Stomach (tissue), 8 donors: ENCODE measurements at regions not wholly inside any gene's neighbourhood (a gene's known extent, or its start where the extent isn't known, plus 50 kb on each side); places are given as distances from the start of the nearest gene placed in this dataset.

ENCODE experiments used
- DNase-seq, 2 donors: peaks; one replicate each; pipeline versions ENCODE4 v3.0.0 to v3.0.0-alpha.2; 2013 to 2019
- H3K27ac ChIP-seq, 5 donors: fragments of 200-600 bp in 4 of 5; sonication (generic) in 4 of 5; one replicate each; pipeline ENCODE4 v1.5.1; 2013 to 2019; ENCODE audit warnings: mild to moderate bottlenecking in 1 of 5, moderate library complexity in 1 of 5
- H3K27me3 ChIP-seq, 3 donors: fragments of 200-600 bp; sonication (generic); one replicate each; pipeline ENCODE4 v1.5.1; 2017 to 2019; ENCODE audit warnings: mixed run types in 1 of 3
- H3K36me3 ChIP-seq, 4 donors: fragments of 200-600 bp; sonication (generic); 1 replicate in 3 of 4; 2 replicates in 1 of 4; pipeline ENCODE4 v1.5.1; 2016 to 2019
- H3K4me1 ChIP-seq, 4 donors: fragments of 200-600 bp; sonication (generic); one replicate each; pipeline ENCODE4 v1.5.1; 2016 to 2019
- H3K4me3 ChIP-seq, 4 donors: fragments of 200-600 bp; sonication (generic) in 3 of 4; one replicate each; pipeline ENCODE4 v1.5.1; 2016 to 2019; ENCODE audit warnings: mild to moderate bottlenecking in 1 of 4
- H3K9me3 ChIP-seq, 4 donors: fragments of 200-600 bp; sonication (generic); one replicate each; pipeline ENCODE4 v1.5.1; 2016 to 2019
- CTCF ChIP-seq, 7 experiments: fragments of 450-650 bp in 4 of 7; fragments of 200-600 bp in 3 of 7; sonication (generic) in 3 of 7; IDR thresholded peaks; one replicate each; pipeline ENCODE4 v1.5.1; 2016 to 2019; ENCODE audit warnings: antibody characterized with exemption in 7 of 7, control low read depth in 2 of 7, mild to moderate bottlenecking in 1 of 7
- EP300 ChIP-seq: sonication (generic); formaldehyde crosslinking; IDR thresholded peaks from one replicate; pipeline ENCODE4 v1.6.1; 2017; ENCODE audit warnings: antibody characterized with exemption
- POLR2A ChIP-seq, 4 donors: fragments of 450-650 bp; IDR thresholded peaks; one replicate each; pipeline ENCODE4 v1.6.1; 2016; ENCODE audit warnings: antibody characterized with exemption in 4 of 4, control low read depth in 2 of 4, mild to moderate bottlenecking in 1 of 4, moderate library complexity in 1 of 4
- POLR2AphosphoS5 ChIP-seq, 3 donors: sonication (generic); formaldehyde crosslinking; IDR thresholded peaks; one replicate each; pipeline ENCODE4 v1.6.1; 2016; ENCODE audit warnings: antibody characterized with exemption in 3 of 3
- WGBS, 5 donors: extraction: QIAGEN DNeasy Blood & Tissue Kit in 3 of 5; methylation state at CpG; one replicate each; pipeline versions ENCODE4 v1.1.5 to v1.1.7; 2013 to 2018; 5-methylcytosine and 5-hydroxymethylcytosine counted together
- intact Hi-C: fragments of 100-400 bp; cut with DNase I; formaldehyde crosslinking; loops from one replicate; pipeline ENCODE4 v1.15.1; 2023; ENCODE audit warnings: low total_unique reads
- donor health status: healthy with polysubstance abuse.
- donor health status: Bipolar disorder and iron deficiency.
- donor health status: healthy.

- no peaks in the 10 kb centered on the region for H3K36me3 ChIP-seq
- intact Hi-C loops: no loop called here
- H3K9me3 ChIP-seq: peaks cover 0 to 18% (median 15%) of the 10 kb centered on the region in 4 donors
- no peak for TF ChIP-seq POLR2AphosphoS5 (IDR thresholded peaks at IDR 0.05)
- no peak for TF ChIP-seq EP300
- TF ChIP-seq POLR2A (IDR thresholded peaks at IDR 0.05): no peak
- TF ChIP-seq CTCF (IDR thresholded peaks at IDR 0.05): no peak
- no peak for DNase-seq
- no peak overlapping the region for H3K4me3 ChIP-seq
- no peaks in the 10 kb centered on the region for H3K4me1 ChIP-seq
- H3K27ac ChIP-seq: no peak overlapping the region
- H3K27me3 ChIP-seq: peaks cover 0 to 17% (median 0%) of the 10 kb centered on the region in 3 donors
- 85 to 90% (median 88%) methylated on average over 5 of the region's 5 CpGs for WGBS, 5 donors
These were observed 174.9 kb downstream of the NSG2 start for GRCh38 chr5:174220417-174220816.

- TF ChIP-seq POLR2AphosphoS5 (IDR thresholded peaks at IDR 0.05) (no peak), CTCF (IDR thresholded peaks at IDR 0.05) (no peak), POLR2A (IDR thresholded peaks at IDR 0.05) (no peak), EP300 (no peak)
- 51 to 70% (median 62%) methylated on average over 2 of the region's 2 CpGs for WGBS, 5 donors
- H3K9me3 ChIP-seq: peaks cover 0 to 18% (median 15%) of the 10 kb centered on the region in 4 donors
- H3K27ac ChIP-seq: no peak overlapping the region
- peaks cover 0 to 17% (median 0%) of the 10 kb centered on the region in 3 donors for H3K27me3 ChIP-seq
- no peak for DNase-seq
- no peak overlapping the region for H3K4me3 ChIP-seq
- intact Hi-C loops: no loop called here
- no peaks in the 10 kb centered on the region for H3K4me1 ChIP-seq
- H3K36me3 ChIP-seq: no peaks in the 10 kb centered on the region
These were observed 175.9 kb downstream of the NSG2 start for GRCh38 chr5:174221436-174221835.

GRCh38 chr5:174221946-174222345 is 176.4 kb downstream of the NSG2 start:
- no peak for TF ChIP-seq POLR2AphosphoS5 (IDR thresholded peaks at IDR 0.05)
- no peak for TF ChIP-seq EP300
- TF ChIP-seq POLR2A (IDR thresholded peaks at IDR 0.05): no peak
- TF ChIP-seq CTCF (IDR thresholded peaks at IDR 0.05): no peak

GRCh38 chr5:174222891-174223290 is 177.4 kb downstream of the NSG2 start:
- H3K4me3 ChIP-seq: no peak overlapping the region
- peaks cover 0 to 17% (median 0%) of the 10 kb centered on the region in 3 donors for H3K27me3 ChIP-seq
- no peaks in the 10 kb centered on the region for H3K36me3 ChIP-seq
- TF ChIP-seq POLR2AphosphoS5 (IDR thresholded peaks at IDR 0.05) (no peak), EP300 (no peak), POLR2A (IDR thresholded peaks at IDR 0.05) (no peak), CTCF (IDR thresholded peaks at IDR 0.05) (no peak)
- H3K9me3 ChIP-seq: peaks cover 0 to 11% (median 9%) of the 10 kb centered on the region in 4 donors
- H3K4me1 ChIP-seq: no peaks in the 10 kb centered on the region
- intact Hi-C loops: no loop called here
- 56 to 71% (median 58%) methylated on average over 2 to 5 of the region's 5 CpGs for WGBS, 5 donors
- DNase-seq: no peak
- H3K27ac ChIP-seq: no peak overlapping the region

More at GRCh38 chr5:174221946-174222345, 176.4 kb downstream of the NSG2 start:
- Histone ChIP-seq H3K27ac (no peak overlapping the region), H3K27me3 (peaks cover 0 to 17% (median 0%) of the 10 kb centered on the region in 3 donors), H3K4me3 (no peak overlapping the region), H3K4me1 (no peaks in the 10 kb centered on the region), H3K36me3 (no peaks in the 10 kb centered on the region), H3K9me3 (peaks cover 0 to 18% (median 15%) of the 10 kb centered on the region in 4 donors)
- intact Hi-C loops: no loop called here
- no peak for DNase-seq
- WGBS, 5 donors: 56 to 80% (median 65%) methylated on average over 4 of the region's 4 CpGs
